GM18508 (cell line): ENCODE measurements at regions not wholly inside any gene's neighbourhood (a gene's known extent, or its start where the extent isn't known, plus 50 kb on each side); places are given as distances from the start of the nearest gene placed in this dataset.

Experiments
- ATAC-seq: cut with Tn5 transposase; IDR thresholded peaks from one replicate; pipeline ENCODE4 v1.9.1; 2021; ENCODE audit warnings: moderate number of reproducible peaks; ENCODE audit not compliant: insufficient read depth, unreplicated experiment

DNA sequence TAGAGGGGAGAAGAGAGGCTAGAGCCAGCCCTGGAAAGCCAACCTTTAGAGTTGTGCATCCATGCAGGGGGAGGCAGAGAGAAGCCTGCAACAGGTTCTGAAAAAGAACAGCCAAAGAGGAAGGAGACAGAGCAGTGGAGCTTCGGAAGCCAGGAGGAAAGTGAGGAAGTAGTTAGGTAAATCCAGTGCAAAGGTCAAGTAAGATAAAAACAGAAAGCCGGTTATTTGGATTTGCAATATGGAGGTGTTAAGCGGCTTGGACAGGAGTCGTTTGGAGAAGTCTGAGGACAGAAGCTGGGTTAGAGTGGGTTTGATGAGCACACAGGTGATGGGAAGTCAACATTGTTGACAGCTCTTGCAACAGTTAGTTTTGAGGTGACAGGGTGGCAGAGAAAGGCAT is 53.5 kb upstream of the FLT1 start:
- no peak for ATAC-seq

DNA sequence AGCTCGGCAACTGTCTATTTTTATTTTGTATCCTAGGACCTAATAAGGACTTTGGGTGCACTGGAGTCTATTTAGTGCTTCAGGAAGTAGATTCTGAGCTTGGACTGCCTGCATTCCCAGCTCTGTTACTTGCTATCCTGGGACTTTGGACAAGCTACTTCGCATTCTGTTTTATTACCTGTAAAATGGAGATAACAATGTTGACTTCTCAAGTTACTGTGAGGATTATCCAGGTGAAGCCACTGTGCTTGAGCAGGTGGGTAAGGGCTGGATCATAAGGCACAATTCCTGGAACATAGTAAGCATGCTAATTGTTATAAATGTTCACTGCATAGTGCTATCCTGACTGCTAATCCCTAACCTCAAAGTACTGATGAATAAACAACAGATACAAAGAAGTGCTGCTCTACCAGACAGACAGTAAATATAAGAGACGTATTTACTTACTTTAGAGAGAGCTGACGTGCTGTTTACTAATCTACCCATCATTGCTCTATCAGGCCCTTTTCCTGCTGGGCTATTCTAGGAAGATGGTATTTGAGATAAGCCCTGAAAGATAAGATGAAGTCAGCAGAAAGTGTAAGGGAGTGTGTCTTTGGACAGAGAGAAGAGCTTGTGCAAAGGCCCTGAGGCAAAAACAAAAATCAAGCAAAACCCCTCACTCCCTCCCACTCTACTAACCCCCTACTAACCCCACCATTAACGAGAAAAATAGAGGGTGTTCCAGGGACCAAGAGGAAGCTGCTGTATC is 50.8 kb upstream of the FLT1 start:
- no peak for ATAC-seq
